ENCODE measurements at regions not wholly inside any gene's neighbourhood (a gene's known extent, or its start where the extent isn't known, plus 50 kb on each side); places are given as distances from the start of the nearest gene placed in this dataset.

DNA sequence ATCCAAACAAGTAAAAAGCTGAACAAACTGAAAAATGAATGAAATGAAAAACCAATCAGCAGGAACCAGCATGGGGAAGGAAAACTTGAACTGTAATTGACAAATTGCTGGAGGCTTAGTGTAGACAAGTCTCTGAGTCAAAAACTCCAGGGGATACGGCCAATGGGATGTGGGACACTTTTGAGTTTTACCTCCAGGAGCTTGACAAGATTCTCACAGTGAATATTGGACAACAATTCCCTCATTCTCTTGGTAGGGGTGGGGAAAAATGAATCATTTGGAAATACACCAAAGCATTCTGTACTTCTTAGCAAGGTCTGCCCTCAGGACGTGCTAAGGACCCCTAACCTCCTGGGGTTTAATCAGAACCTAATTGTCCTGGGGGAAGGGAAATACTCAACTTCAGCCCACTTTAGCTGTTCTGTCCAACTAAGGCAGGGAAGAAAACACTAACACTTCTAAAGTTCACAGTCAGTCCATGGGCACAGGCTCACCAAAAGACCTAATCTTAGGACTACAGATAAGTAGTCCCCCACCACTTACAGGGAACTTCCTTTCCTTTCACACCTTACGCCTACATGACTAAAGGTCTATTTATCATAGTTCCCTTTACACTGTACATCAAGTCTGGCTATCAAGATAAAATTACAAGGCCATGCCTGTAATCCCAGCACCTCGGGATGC lies 60.7 kb upstream of the CDC42BPA start (continued):
- TF ChIP-seq PURB (CRISPR knock-in tag; IDR thresholded peaks at IDR 0.05; ENCODE audit: low read depth) (no peak), TCF3 (CRISPR knock-in tag; IDR thresholded peaks at IDR 0.05) (peak; percentile 67), TEAD4 (IDR thresholded peaks at IDR 0.05; ENCODE audit: low read length) (peak; percentile 88), TEAD4 (CRISPR knock-in tag; IDR thresholded peaks at IDR 0.05; ENCODE audit: borderline replicate concordance) (no peak), HDAC3 (IDR thresholded peaks at IDR 0.05; ENCODE audit: borderline replicate concordance, partially characterized antibody) (peak; percentile 44), CBFA2T2 (conservative IDR thresholded peaks at IDR 0.05) (peak; percentile 81), FOXM1 (IDR thresholded peaks at IDR 0.05; ENCODE audit: low read depth) (0 out of 2 replicates have a peak, but pooled peaks have one; percentile 33), FOXM1 (CRISPR knock-in tag; IDR thresholded peaks at IDR 0.05; ENCODE audit: low read depth) (no peak), ZNF445 (CRISPR knock-in tag; IDR thresholded peaks at IDR 0.05; ENCODE audit: low read depth) (no peak), POLR2H (tag; IDR thresholded peaks at IDR 0.05; ENCODE audit: low read depth) (no peak), SMARCC2 (IDR thresholded peaks at IDR 0.05; ENCODE audit: low read depth) (0 out of 2 replicates have a peak, but pooled peaks have one; percentile 19), ZEB2 (IDR thresholded peaks at IDR 0.05) (0 out of 2 replicates have a peak, but pooled peaks have one; percentile 62), ZNF263 (CRISPR knock-in tag; IDR thresholded peaks at IDR 0.05; ENCODE audit: borderline replicate concordance) (no peak), FOXA1 (IDR thresholded peaks at IDR 0.05; ENCODE audit: borderline replicate concordance) (no peak), ZNF695 (CRISPR knock-in tag; IDR thresholded peaks at IDR 0.05) (no peak), HOXB6 (CRISPR knock-in tag; IDR thresholded peaks at IDR 0.05; ENCODE audit: borderline replicate concordance) (no peak), ETV1 (tag; conservative IDR thresholded peaks at IDR 0.05; ENCODE audit: low read depth) (0 out of 2 replicates have a peak, but pooled peaks have one; percentile 19), CREM (IDR thresholded peaks at IDR 0.05; ENCODE audit: low read depth) (peak; percentile 45; the same call in 1 of the 2 replicates), SMARCA4 (IDR thresholded peaks at IDR 0.05) (peak; percentile 75), GTF2A2 (tag; IDR thresholded peaks at IDR 0.05) (no peak), ERF (CRISPR knock-in tag; IDR thresholded peaks at IDR 0.05) (no peak), EGR1 (conservative IDR thresholded peaks at IDR 0.05) (peak; percentile 41), ZSCAN32 (CRISPR knock-in tag; IDR thresholded peaks at IDR 0.05) (no peak), TCF7 (IDR thresholded peaks at IDR 0.05; ENCODE audit: borderline replicate concordance) (no peak), POLR2AphosphoS5 (IDR thresholded peaks at IDR 0.05; ENCODE audit: control insufficient read depth, insufficient read depth, low read depth, low read length) (peak; percentile 56; the same call in 1 of the 2 replicates)
- TF ChIP-seq, protein P1, sequence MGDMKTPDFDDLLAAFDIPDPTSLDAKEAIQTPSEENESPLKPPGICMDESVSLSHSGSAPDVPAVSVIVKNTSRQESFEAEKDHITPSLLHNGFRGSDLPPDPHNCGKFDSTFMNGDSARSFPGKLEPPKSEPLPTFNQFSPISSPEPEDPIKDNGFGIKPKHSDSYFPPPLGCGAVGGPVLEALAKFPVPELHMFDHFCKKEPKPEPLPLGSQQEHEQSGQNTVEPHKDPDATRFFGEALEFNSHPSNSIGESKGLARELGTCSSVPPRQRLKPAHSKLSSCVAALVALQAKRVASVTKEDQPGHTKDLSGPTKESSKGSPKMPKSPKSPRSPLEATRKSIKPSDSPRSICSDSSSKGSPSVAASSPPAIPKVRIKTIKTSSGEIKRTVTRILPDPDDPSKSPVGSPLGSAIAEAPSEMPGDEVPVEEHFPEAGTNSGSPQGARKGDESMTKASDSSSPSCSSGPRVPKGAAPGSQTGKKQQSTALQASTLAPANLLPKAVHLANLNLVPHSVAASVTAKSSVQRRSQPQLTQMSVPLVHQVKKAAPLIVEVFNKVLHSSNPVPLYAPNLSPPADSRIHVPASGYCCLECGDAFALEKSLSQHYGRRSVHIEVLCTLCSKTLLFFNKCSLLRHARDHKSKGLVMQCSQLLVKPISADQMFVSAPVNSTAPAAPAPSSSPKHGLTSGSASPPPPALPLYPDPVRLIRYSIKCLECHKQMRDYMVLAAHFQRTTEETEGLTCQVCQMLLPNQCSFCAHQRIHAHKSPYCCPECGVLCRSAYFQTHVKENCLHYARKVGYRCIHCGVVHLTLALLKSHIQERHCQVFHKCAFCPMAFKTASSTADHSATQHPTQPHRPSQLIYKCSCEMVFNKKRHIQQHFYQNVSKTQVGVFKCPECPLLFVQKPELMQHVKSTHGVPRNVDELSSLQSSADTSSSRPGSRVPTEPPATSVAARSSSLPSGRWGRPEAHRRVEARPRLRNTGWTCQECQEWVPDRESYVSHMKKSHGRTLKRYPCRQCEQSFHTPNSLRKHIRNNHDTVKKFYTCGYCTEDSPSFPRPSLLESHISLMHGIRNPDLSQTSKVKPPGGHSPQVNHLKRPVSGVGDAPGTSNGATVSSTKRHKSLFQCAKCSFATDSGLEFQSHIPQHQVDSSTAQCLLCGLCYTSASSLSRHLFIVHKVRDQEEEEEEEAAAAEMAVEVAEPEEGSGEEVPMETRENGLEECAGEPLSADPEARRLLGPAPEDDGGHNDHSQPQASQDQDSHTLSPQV (IDR thresholded peaks at IDR 0.05) = 0 out of 2 replicates have a peak, but pooled peaks have one; percentile 36
- TF ChIP-seq, protein P2, sequence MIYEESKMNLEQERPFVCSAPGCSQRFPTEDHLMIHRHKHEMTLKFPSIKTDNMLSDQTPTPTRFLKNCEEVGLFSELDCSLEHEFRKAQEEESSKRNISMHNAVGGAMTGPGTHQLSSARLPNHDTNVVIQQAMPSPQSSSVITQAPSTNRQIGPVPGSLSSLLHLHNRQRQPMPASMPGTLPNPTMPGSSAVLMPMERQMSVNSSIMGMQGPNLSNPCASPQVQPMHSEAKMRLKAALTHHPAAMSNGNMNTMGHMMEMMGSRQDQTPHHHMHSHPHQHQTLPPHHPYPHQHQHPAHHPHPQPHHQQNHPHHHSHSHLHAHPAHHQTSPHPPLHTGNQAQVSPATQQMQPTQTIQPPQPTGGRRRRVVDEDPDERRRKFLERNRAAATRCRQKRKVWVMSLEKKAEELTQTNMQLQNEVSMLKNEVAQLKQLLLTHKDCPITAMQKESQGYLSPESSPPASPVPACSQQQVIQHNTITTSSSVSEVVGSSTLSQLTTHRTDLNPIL (CRISPR knock-in tag; IDR thresholded peaks at IDR 0.05) = no peak
